IPS DF 6.9 (cell line): ENCODE measurements at regions not wholly inside any gene's neighbourhood (a gene's known extent, or its start where the extent isn't known, plus 50 kb on each side); places are given as distances from the start of the nearest gene placed in this dataset.

ENCODE experiments used
- DNase-seq: peaks from one replicate; pipeline ENCODE4 v3.0.0-alpha.2; 2013; ENCODE audit warnings: low read depth, low spot score
- H3K27ac ChIP-seq: one replicate; pipeline ENCODE4 v1.5.1; 2013; ENCODE audit warnings: low read length, control low read depth
- H3K27me3 ChIP-seq: 2 replicates; pipeline ENCODE4 v1.6.1; 2013; ENCODE audit warnings: mild to moderate bottlenecking, low read length; ENCODE audit not compliant: control insufficient read depth, insufficient read depth
- H3K36me3 ChIP-seq: 2 replicates; pipeline ENCODE4 v1.6.1; 2013; ENCODE audit warnings: low read length; ENCODE audit not compliant: control insufficient read depth, insufficient read depth
- H3K4me1 ChIP-seq: 2 replicates; pipeline ENCODE4 v1.6.1; 2013; ENCODE audit warnings: low read length; ENCODE audit not compliant: control insufficient read depth, insufficient read depth
- H3K4me3 ChIP-seq: 2 replicates; pipeline ENCODE4 v1.5.1; 2013; ENCODE audit warnings: mild to moderate bottlenecking, low read length
- H3K9me3 ChIP-seq: 2 replicates; pipeline ENCODE4 v1.6.1; 2013; ENCODE audit warnings: low read length, inconsistent platforms; ENCODE audit not compliant: control insufficient read depth, insufficient read depth
- WGBS: extraction: QIAGEN DNeasy Blood & Tissue Kit; methylation state at CpG from one replicate; pipeline ENCODE4 v1.1.7; 2013; ENCODE audit warnings: mixed read lengths, missing lambda C conversion rate; ENCODE audit not compliant: insufficient read length, insufficient coverage; 5-methylcytosine and 5-hydroxymethylcytosine counted together

- Histone ChIP-seq H3K36me3 (no peaks in the 10 kb centered on the region), H3K4me3 (no peak overlapping the region), H3K27me3 (no peaks in the 10 kb centered on the region), H3K9me3 (no peaks in the 10 kb centered on the region), H3K27ac (no peak overlapping the region), H3K4me1 (no peaks in the 10 kb centered on the region)
- DNase-seq: no peak
- no CpG with 5 or more reads among the region's 2 CpGs for WGBS
These were observed 246.3 kb upstream of the CLEC14A start for GRCh38 chr14:38502239-38502638.

DNA sequence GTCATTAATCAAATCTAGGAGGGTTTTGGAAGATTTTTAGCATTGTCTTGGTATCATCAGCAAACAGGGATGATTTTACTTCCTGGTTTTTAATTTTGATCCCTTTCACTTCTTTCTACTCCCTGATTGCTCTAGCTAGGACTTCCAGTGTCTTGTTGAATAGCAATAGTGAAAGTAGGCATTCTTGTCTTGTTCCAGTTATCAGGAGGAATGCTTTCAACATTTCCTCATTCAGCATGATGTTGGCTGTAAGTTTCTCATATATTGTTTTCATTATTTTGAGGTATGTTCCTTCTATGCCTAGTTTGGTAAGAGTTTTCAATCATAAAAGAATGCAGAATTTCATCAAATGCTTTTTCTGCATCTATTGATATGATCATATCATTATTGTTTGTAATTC is 244.2 kb upstream of the CLEC14A start:
- Histone ChIP-seq H3K27ac (no peak overlapping the region), H3K9me3 (no peaks in the 10 kb centered on the region), H3K36me3 (no peaks in the 10 kb centered on the region), H3K4me1 (no peaks in the 10 kb centered on the region), H3K4me3 (no peak overlapping the region), H3K27me3 (no peaks in the 10 kb centered on the region)
- DNase-seq: no peak

GRCh38 chr14:38496092-38496491 is 240.2 kb upstream of the CLEC14A start:
- H3K4me1 ChIP-seq: no peaks in the 10 kb centered on the region

DNA sequence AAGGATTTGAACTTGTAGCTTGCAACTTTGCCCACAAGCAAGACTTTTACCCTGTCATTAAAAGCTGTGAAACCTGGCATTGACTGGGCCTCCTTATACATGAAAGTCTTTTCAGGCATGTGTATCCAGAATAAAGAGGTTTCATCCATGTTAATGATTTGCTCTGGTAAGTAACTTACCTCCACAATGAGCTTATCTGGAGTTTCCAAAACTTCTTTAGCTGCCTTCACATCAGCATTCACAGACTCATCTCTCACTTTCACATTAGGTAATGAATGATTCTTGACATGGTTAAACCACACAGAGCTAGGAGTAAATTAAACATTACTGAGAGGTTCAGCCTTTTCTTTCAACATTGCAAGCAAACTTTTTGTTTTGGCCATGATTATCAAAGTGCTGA is 234.4 kb upstream of the CLEC14A start:
- H3K4me3 ChIP-seq: no peak overlapping the region
- H3K27ac ChIP-seq: no peak overlapping the region
- no peaks in the 10 kb centered on the region for H3K27me3 ChIP-seq
- H3K4me1 ChIP-seq: no peaks in the 10 kb centered on the region
- no peaks in the 10 kb centered on the region for H3K9me3 ChIP-seq
- no peaks in the 10 kb centered on the region for H3K36me3 ChIP-seq
- DNase-seq: no peak

More at GRCh38 chr14:38496092-38496491, 240.2 kb upstream of the CLEC14A start:
- Histone ChIP-seq H3K9me3 (no peaks in the 10 kb centered on the region), H3K4me3 (no peak overlapping the region), H3K27me3 (no peaks in the 10 kb centered on the region), H3K27ac (no peak overlapping the region), H3K36me3 (no peaks in the 10 kb centered on the region)
- DNase-seq: no peak
- no CpG with 5 or more reads among the region's 1 CpG for WGBS

- Histone ChIP-seq H3K4me3 (no peak overlapping the region), H3K36me3 (no peaks in the 10 kb centered on the region), H3K27me3 (no peaks in the 10 kb centered on the region), H3K9me3 (no peaks in the 10 kb centered on the region), H3K27ac (no peak overlapping the region), H3K4me1 (no peaks in the 10 kb centered on the region)
- DNase-seq: no peak
- no CpG with 5 or more reads among the region's 2 CpGs for WGBS
These were observed 229.1 kb upstream of the CLEC14A start for GRCh38 chr14:38485026-38485425.

GRCh38 chr14:38481952-38482678 is 226.2 kb upstream of the CLEC14A start:
- H3K9me3 ChIP-seq: peaks cover 2% of the 10 kb centered on the region
- no peak overlapping the region for H3K27ac ChIP-seq
- no CpG with 5 or more reads among the region's 2 CpGs for WGBS
- no peak overlapping the region for H3K4me3 ChIP-seq
- no peaks in the 10 kb centered on the region for H3K4me1 ChIP-seq
- H3K27me3 ChIP-seq: no peaks in the 10 kb centered on the region
- DNase-seq: no peak
- no peaks in the 10 kb centered on the region for H3K36me3 ChIP-seq

DNA sequence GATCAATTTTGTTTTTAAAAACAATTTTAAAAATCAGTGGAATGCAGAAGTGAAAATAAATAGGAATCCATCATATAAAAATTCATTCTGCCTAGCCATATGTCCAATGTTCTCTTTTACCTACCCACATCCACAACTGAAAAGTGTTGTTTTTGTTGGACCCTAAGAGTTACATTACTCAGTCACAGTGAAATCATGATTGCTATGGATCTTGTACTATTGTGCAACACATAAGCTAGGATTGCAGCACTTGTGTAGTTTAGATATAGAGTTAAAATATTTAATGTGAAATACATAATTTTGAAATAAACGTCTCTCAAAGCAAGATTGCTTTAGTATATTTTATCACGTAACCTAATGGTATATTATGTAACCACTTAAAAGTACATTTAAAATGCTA is 213.3 kb upstream of the CLEC14A start:
- no CpG with 5 or more reads among the region's 2 CpGs for whole genome bisulfite sequencing

GRCh38 chr14:38442208-38442607 is 186.3 kb upstream of the CLEC14A start:
- no peak overlapping the region for H3K4me3 ChIP-seq
- no peaks in the 10 kb centered on the region for H3K27me3 ChIP-seq
- WGBS: no CpG with 5 or more reads among the region's 3 CpGs
- H3K36me3 ChIP-seq: no peaks in the 10 kb centered on the region
- H3K9me3 ChIP-seq: no peaks in the 10 kb centered on the region; the same call in 1 of the 2 replicates
- H3K4me1 ChIP-seq: no peaks in the 10 kb centered on the region
- no peak overlapping the region for H3K27ac ChIP-seq
- DNase-seq: no peak

More for the DNA sequence above, 213.3 kb upstream of the CLEC14A start:
- Histone ChIP-seq H3K4me1 (no peaks in the 10 kb centered on the region), H3K27me3 (no peaks in the 10 kb centered on the region), H3K4me3 (no peak overlapping the region), H3K9me3 (no peaks in the 10 kb centered on the region), H3K36me3 (no peaks in the 10 kb centered on the region), H3K27ac (no peak overlapping the region)
- DNase-seq: no peak

- Histone ChIP-seq H3K27ac (no peak overlapping the region), H3K4me3 (no peak overlapping the region), H3K27me3 (no peaks in the 10 kb centered on the region), H3K4me1 (no peaks in the 10 kb centered on the region), H3K36me3 (no peaks in the 10 kb centered on the region), H3K9me3 (no peaks in the 10 kb centered on the region)
- whole genome bisulfite sequencing: no CpG with 5 or more reads among the region's 2 CpGs
- no peak for DNase-seq
These were observed 176.3 kb upstream of the CLEC14A start for GRCh38 chr14:38432186-38432585.

DNA sequence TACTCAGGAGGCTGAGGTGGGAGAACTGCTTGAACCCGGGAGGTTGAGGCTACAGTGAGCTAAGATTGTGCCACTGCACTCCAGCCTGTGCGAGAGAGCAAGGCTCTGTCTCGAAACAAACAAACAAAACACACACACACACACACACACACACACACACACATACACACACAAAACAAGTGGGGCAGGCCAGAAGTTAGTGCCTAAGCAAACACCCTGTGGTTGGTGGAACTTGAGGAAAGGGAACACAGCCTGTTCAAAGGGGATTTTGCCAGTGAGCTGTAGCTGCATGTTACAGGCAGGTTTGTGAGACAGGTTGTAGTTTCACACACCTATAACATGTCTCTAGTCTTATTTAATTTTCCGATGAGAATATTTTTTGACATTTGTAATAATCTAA is 175.3 kb upstream of the CLEC14A start:
- no peak for DNase-seq
- no peaks in the 10 kb centered on the region for H3K4me1 ChIP-seq
- no CpG with 5 or more reads among the region's 4 CpGs for WGBS
- no peaks in the 10 kb centered on the region for H3K9me3 ChIP-seq
- H3K36me3 ChIP-seq: no peaks in the 10 kb centered on the region
- H3K27ac ChIP-seq: no peak overlapping the region
- no peak overlapping the region for H3K4me3 ChIP-seq
- H3K27me3 ChIP-seq: no peaks in the 10 kb centered on the region

- Histone ChIP-seq H3K9me3 (no peaks in the 10 kb centered on the region), H3K4me3 (no peak overlapping the region), H3K36me3 (no peaks in the 10 kb centered on the region), H3K27me3 (no peaks in the 10 kb centered on the region), H3K4me1 (no peaks in the 10 kb centered on the region), H3K27ac (no peak overlapping the region)
- WGBS: no CpG with 5 or more reads among the region's 2 CpGs
- no peak for DNase-seq
These were observed 174.6 kb upstream of the CLEC14A start for GRCh38 chr14:38430522-38430921.
